ENCODE measurements at regions not wholly inside any gene's neighbourhood (a gene's known extent, or its start where the extent isn't known, plus 50 kb on each side); places are given as distances from the start of the nearest gene placed in this dataset.

- TF ChIP-seq CTCF (IDR thresholded peaks at IDR 0.05) (no peak), SIN3A (IDR thresholded peaks at IDR 0.05; ENCODE audit: borderline replicate concordance, insufficient read depth, low read depth, low read length) (no peak), POLR2AphosphoS5 (IDR thresholded peaks at IDR 0.05; ENCODE audit: low read depth, low read length) (no peak), REST (IDR thresholded peaks at IDR 0.05; ENCODE audit: insufficient read depth in 1 of 2, low read depth in 2 of 2, low read length in 1 of 2) (no peak)
Observed at GRCh38 chr13:42395086-42395821, 123.3 kb downstream of the AKAP11 start.
